Pancreas (tissue), 10 donors: ENCODE measurements at regions not wholly inside any gene's neighbourhood (a gene's known extent, or its start where the extent isn't known, plus 50 kb on each side); places are given as distances from the start of the nearest gene placed in this dataset.

Source experiments
- ATAC-seq, 4 donors: fragments of 200-7000 bp; cut with Tn5 transposase; one replicate each; pipeline versions ENCODE4 v1.8.0 to v1.9.1; 2020; ENCODE audit warnings: mild to moderate bottlenecking in 4 of 4, moderate library complexity in 4 of 4
- DNase-seq, 6 donors: peaks; one replicate each; pipeline ENCODE4 v3.0.0-alpha.2; 2020
- FAIRE-seq: peaks from 2 replicates; lab custom pipeline; 2012; peaks lifted over from hg19 to GRCh38; lab: Jason Lieb, UNC
- H3K27ac ChIP-seq, 4 donors: fragments of 200-600 bp; sonication (generic); 1 replicate in 3 of 4; 2 replicates in 1 of 4; pipeline versions ENCODE4 v1.5.0 to v1.8.0; 2020
- H3K27me3 ChIP-seq, 4 donors: fragments of 200-600 bp; one replicate each; pipeline ENCODE4 v1.8.0; 2021
- H3K36me3 ChIP-seq, 3 donors: fragments of 200-600 bp; sonication (generic) in 1 of 3; one replicate each; pipeline versions ENCODE4 v1.5.0 to v1.8.0; 2020 to 2021
- H3K4me1 ChIP-seq, 3 donors: fragments of 200-600 bp; one replicate each; pipeline ENCODE4 v1.8.0; 2021
- H3K4me3 ChIP-seq, 4 donors: fragments of 200-600 bp; sonication (generic) in 2 of 4; one replicate each; pipeline versions ENCODE4 v1.5.0 to v1.8.0; 2020 to 2021
- H3K9me3 ChIP-seq, 4 donors: fragments of 200-600 bp; one replicate each; pipeline ENCODE4 v1.8.0; 2021
- CTCF ChIP-seq, 4 donors: fragments of 200-600 bp; sonication (generic) in 3 of 4; IDR thresholded peaks; one replicate each; pipeline versions ENCODE4 v1.5.0 to v1.8.0; 2021; ENCODE audit warnings: antibody characterized with exemption in 4 of 4
- WGBS, 2 donors: extraction: QIAGEN DNeasy Blood & Tissue Kit; methylation state at CpG; one replicate each; pipeline ENCODE4 v1.1.7; 2013; 5-methylcytosine and 5-hydroxymethylcytosine counted together
- intact Hi-C, 3 donors: fragments of 100-400 bp; cut with DNase I; formaldehyde crosslinking; loops; one replicate each; pipeline versions ENCODE4 v1.11.1 to v1.14.2; 2022
- donor health status: healthy with polysubstance abuse.
- donor health status: DM: no; HTN: no; CAD: no; lungs with moderate emphysema.
- donor health status: DM: no; HTN: no; CAD: no.
- donor health status: control.
- donor health status: control.
- donor health status: Bipolar disorder and iron deficiency.
- donor health status: DM: yes; HTN: yes; CAD: no.
- donor health status: DM: no; HTN: no; CAD: no.
- donor health status: DM: no; HTN: no; CAD: no.
- donor health status: DM: yes; HTN: yes; CAD: no.

- no peaks in the 10 kb centered on the region for H3K36me3 ChIP-seq
- H3K27ac ChIP-seq, result no peak overlapping the region
- H3K9me3 ChIP-seq, result no peaks in the 10 kb centered on the region
- FAIRE-seq (no peak), DNase-seq (peak in 1 of 6 donors; percentile 8), ATAC-seq (no peak)
- intact Hi-C loops, result no loop called here
- no peak overlapping the region for H3K4me3 ChIP-seq
- H3K4me1 ChIP-seq, result no peaks in the 10 kb centered on the region
- no peaks in the 10 kb centered on the region for H3K27me3 ChIP-seq
- 82 to 86% methylated on average over 19 of the region's 19 CpGs for WGBS, 2 donors
- no peak for TF ChIP-seq CTCF (IDR thresholded peaks at IDR 0.05)
These were observed 66.4 kb downstream of the PSMG1 start for GRCh38 chr21:39116761-39117439.

GRCh38 chr21:39115576-39116235 is 67.5 kb downstream of the PSMG1 start:
- no peaks in the 10 kb centered on the region for H3K9me3 ChIP-seq
- 68 to 81% methylated on average over 9 to 10 of the region's 10 CpGs for WGBS, 2 donors
- H3K27me3 ChIP-seq, result no peaks in the 10 kb centered on the region
- no peak overlapping the region for H3K27ac ChIP-seq
- DNase-seq (peak in 1 of 6 donors; percentile 3), ATAC-seq (no peak), FAIRE-seq (no peak)
- intact Hi-C loops, result no loop called here
- H3K36me3 ChIP-seq, result no peaks in the 10 kb centered on the region
- H3K4me3 ChIP-seq, result no peak overlapping the region
- no peaks in the 10 kb centered on the region for H3K4me1 ChIP-seq
- TF ChIP-seq CTCF (IDR thresholded peaks at IDR 0.05), result no peak

GRCh38 chr21:39114871-39115575 is 68.2 kb downstream of the PSMG1 start:
- Histone ChIP-seq H3K4me1 (no peaks in the 10 kb centered on the region), H3K4me3 (no peak overlapping the region), H3K9me3 (no peaks in the 10 kb centered on the region), H3K27me3 (no peaks in the 10 kb centered on the region), H3K36me3 (no peaks in the 10 kb centered on the region), H3K27ac (no peak overlapping the region)
- no peak for TF ChIP-seq CTCF (IDR thresholded peaks at IDR 0.05)
- intact Hi-C loops, result no loop called here
- FAIRE-seq, result no peak
- whole genome bisulfite sequencing, 2 donors, result 62% methylated on average over 11 of the region's 11 CpGs
- no peak for ATAC-seq
- peak in 1 of 6 donors; percentile 3 for DNase-seq

GRCh38 chr21:39111931-39112550 is 71.2 kb downstream of the PSMG1 start:
- no peak overlapping the region for H3K4me3 ChIP-seq
- no peaks in the 10 kb centered on the region for H3K4me1 ChIP-seq
- H3K36me3 ChIP-seq, result no peaks in the 10 kb centered on the region
- H3K27ac ChIP-seq, result no peak overlapping the region
- intact Hi-C loops, result no loop called here
- WGBS, 2 donors, result 66 to 69% methylated on average over 6 of the region's 6 CpGs
- no peak for TF ChIP-seq CTCF (IDR thresholded peaks at IDR 0.05)
- no peaks in the 10 kb centered on the region for H3K9me3 ChIP-seq
- FAIRE-seq (no peak), ATAC-seq (no peak), DNase-seq (no peak)
- H3K27me3 ChIP-seq, result no peaks in the 10 kb centered on the region
